HG03439 (cell line): ENCODE measurements at regions not wholly inside any gene's neighbourhood (a gene's known extent, or its start where the extent isn't known, plus 50 kb on each side); places are given as distances from the start of the nearest gene placed in this dataset.
A peak's percentile ranks its signal among the peaks of the same experiment; 100 is the strongest.

Experiments used
- ATAC-seq: cut with Tn5 transposase; IDR thresholded peaks from one replicate; pipeline ENCODE4 v1.9.1; 2021; ENCODE audit warnings: mild to moderate bottlenecking, moderate library complexity; ENCODE audit not compliant: unreplicated experiment

DNA sequence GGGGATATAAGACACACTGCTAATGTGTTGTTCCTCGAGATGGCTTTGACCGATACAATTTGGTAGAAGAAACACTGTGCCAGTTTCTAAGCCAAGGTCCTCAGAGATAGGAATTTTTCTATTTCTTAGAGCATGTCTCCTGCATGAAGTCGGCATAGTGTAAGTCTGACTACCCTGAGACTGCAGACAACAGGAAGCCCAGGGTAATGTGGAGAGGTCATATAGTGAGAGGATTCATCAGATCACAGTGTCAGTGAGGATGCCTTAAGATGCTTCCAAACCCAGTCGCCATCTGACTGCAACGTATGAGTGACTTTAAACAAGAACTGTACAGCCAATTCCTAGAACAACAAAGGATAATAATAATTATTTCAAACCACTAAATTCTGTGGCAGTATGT, 818.3 kb upstream of the GYPC start:
- no peak for ATAC-seq

DNA sequence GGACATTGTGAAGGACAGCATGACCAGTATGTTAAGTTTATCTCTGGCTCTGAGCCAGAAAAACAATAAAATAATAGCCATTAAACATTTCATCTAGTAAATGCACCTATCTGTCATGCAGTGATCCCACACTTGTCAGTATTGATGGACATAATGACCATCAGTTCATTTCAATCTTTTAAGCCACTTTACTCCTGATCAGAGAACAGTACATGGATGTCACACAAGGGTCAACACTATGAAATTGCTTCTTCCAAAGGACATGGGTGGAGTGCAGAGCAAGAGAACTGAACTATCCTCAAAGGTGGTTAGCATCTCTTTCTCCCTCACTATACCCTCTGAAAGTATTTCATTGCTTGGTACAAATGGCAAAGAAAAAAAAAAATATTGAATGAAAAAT, 816.0 kb upstream of the GYPC start:
- ATAC-seq: no peak

DNA sequence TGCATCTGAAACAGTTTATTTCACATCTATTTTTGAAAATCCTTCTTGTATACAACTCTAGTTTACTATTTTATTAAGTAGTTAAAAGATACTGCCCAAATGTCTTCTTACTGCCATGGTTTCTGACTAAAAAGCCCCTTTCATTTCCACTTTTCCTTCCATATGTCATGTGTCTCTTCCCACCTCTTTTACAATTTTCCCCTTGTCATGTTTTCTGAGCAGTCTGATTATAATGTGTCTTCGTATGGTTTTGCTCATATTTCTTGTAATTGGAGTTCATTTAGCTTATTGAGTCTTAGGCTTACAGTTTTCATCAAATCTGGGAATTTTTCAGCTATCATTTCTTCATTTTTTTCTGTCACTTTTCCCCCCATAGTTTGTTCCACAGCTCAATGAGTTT, 813.9 kb upstream of the GYPC start:
- ATAC-seq: no peak

DNA sequence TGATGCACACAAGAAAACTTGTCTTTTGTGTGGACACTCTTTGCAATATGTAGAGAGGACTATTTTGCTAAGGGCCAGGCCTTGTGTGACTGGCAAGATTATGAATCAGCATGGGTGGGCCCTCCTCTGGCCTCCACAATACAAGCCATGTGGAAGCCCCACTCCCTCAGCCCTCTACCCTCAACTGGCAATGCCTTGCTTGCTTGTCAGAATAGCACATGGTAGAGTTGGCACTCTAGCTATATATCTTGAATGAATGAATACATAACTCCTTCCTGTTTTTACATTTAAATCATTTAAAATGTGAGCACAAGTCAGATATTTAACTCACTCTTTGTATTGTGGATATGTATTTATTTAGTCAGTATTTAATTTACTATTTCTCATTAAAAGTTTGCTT, 805.4 kb upstream of the GYPC start:
- ATAC-seq: no peak

DNA sequence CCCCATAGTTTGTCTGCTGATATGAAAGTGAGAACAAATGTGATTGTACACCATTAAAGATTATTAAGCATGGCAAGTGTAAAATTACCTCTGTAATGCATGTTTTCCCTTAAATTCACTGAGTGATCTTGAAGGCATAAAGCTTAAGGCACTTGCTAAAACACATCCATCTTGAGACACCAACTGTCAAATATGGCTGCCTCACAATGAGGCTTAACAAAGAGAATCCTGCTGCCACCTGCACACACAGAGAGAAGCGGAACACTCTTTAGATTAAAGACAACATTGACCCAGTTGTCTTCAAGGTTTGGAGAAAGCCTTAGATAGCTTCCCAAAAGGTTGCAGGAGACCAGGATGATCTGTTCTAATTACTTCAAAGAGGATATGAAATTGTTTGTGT, 803.6 kb upstream of the GYPC start:
- ATAC-seq: no peak

DNA sequence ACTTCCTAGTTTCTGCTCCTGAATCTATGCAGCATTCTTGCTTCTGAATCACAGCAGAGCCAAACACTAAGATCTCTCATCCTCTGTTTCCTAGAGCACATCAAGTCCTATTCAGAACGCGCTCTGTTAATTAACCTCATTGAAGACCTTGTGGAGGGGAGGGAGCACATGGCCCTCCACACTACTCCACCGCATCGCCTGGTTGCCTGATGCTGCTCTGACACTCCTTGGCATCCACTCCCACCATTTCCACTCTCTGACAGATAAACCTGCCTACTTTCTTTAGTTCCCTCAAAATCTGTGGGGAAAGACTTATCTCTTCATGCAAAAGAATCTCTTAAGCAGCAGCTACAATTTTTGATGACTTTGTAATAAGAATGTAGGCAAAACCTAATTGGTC, 802.3 kb upstream of the GYPC start:
- no peak for ATAC-seq

DNA sequence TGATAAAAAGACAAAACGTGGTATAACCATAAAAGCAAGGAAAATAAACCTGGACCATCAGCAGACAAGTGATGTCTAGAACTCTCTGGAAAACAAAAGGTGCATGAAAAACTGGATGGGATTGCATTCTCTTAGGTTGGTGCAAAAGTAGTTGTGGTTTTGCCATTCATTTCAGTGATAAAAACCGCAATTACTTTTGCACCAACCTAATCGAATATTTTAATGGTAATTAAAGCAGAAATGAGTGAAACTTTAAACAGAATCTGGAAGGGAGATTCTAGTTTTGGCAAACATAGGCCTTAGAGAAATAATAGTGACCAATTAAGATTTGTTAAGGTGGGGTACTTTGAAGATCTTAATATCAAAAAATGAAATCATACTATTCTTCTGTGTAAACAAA, 800.8 kb upstream of the GYPC start:
- no peak for ATAC-seq

DNA sequence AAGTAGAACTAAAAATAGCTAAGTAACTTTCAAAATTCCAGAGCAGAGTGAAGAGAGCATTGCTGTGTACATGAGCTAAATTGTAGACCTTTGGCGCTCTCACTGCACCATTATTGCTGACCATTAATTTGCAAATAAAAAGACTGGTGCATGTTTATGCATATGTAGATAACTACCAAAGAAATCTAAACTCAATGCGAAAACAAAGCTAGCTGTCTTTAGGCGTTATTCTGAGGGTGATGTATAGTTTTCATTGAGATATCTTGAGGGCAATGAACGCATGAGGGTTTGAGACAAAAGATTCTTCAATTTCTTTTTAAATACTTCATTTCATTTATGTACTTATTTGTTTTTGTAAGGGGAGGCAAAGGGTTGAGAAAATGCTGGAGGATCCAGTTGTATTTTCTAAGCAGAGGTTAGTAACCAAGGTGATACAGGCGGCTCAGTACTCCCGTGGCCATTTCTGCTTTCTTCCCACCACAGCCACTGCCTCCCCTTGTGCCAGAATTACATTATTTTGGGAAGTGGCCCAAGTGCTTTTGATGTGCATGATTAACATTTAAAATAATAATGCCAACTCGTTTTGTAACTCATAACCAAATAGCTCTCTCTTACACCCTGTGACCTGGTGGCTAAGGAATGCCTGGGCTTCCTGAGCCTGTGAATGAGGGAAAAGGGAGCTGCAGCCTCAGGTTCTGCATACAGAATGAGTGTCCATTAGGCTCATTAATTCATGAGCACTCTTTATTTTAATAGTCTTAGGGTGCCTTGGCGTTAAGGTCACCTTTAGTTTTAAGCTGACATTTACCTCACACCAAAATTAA, 797.8 kb upstream of the GYPC start:
- no peak for ATAC-seq

DNA sequence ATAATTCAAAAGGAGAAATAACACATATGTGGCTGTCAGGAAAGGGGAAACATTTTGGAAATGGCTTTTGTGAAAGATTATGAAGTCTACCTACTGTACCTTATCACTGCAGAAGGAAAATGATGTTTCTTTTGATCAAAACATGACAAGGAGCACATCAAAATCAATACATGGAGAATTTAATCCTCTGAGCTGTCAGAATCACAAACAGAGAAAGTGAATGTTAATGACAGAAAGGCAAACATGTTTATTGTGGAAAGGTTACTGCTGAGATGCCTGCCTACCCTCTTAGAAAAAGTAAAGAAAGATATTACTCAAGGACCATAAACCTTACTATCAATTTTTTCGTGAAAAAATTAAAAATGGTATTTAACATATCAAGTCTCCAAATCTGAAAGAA, 794.5 kb upstream of the GYPC start:
- ATAC-seq: no peak

DNA sequence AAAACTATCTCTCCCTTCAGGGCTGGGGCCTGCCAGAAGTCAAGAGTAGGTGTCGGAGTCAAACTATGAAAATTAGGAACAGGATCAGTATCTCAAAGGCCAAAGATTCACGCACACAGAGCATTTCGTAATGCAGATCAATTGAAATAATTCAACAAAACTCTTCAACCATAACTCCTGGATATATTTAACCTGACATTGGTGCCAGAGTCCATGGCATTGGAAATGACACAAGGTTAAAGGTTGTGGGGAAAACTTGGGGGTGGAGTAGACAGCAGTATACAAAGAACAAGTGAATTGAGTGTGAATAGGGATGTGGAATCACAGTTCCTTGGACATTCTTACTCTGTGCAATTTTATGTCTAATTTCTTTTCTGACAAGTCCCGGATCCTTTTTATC, 788.0 kb upstream of the GYPC start:
- no peak for ATAC-seq

DNA sequence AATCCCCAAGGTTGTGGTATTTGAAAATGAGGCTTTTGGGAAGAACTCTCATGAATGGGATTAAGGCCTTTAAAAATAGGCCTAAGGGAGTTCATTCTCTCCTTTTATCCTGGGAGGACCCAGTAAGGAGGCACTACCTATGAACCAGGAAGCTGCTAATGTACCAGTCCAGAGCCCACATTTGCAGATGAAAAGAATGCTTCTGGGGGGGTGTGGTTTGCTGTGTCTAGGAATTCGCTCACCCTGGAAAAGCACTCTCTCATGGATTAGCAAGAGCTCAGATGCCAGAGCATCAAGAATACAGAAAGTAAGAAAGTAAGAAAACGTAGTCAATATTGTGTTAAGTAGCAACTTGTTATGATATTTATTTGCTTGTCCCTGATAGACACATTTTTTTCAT, 785.7 kb upstream of the GYPC start:
- no peak for ATAC-seq

DNA sequence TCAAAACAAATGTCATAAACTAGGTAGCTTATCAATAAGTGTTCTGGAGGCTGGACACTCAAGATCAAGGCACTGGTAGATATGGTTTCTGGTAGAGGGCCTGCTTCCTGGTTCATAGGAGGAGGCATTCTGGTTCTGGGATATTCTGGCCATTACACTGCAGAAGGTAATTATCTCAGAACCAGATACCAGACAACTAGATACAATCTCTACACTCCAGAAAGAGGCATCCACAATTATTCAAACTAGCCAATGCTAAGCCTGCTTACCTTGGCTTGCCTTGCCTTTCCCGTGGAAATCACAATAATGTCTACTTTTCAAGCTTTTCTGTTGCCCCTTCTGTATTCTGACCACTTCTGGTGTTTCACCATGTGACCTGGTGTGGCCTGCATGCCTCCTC, 785.2 kb upstream of the GYPC start:
- no peak for ATAC-seq

DNA sequence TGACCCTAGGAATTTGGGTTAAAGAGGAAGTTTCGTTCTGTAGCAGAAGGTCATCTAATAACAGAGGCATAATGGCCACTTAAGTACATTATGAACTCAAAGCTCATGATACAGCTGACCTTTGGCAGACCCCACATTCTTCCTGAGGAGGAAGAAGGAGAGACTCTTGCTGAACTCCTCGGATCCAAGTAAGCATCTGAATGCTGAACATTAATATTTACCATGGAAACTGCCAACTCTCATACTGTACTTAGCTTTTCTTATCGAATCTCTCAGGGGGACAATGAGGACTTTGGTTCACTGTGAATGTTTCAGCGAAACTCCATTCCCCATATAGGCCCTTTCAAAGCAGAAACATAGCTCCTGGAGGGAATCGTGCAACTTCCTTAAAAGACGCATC, 781.4 kb upstream of the GYPC start:
- no peak for ATAC-seq

DNA sequence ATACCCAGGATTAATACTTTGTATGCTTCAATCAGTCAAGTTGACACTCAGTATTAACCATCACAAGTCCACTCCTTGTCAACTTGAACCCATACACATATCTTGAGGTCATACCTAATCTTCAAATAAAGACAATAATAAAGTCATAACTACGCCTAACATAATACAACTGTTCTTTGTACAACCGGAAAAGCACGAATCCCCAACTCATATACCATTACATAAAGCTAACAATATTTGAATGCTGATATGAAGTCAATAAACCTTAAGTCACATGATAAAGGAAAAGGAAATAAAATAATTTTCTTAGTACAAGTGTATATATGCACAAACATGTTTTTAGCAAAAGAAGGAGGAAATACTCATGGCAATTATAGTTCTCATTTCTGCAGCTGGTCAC, 770.6 kb upstream of the GYPC start:
- ATAC-seq: no peak

DNA sequence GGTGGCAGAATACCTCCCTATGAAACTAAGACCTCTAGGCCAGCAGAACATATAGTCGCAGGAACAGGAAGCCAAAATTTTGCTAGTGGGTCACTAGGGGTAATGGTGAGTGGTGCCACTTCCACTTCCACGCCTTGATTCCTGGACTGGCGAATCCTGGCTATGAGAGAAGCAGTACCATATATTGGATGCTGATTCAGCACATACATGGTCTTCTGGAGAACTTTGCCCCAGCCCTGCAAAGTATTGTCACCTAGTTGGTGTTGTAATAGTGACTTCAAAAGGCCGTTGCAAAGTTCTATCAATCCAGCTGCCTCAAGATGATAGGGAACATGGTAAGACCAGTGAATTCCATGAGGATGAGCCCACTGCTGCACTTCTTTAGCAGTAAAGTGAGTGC, 769.8 kb upstream of the GYPC start:
- ATAC-seq: no peak

DNA sequence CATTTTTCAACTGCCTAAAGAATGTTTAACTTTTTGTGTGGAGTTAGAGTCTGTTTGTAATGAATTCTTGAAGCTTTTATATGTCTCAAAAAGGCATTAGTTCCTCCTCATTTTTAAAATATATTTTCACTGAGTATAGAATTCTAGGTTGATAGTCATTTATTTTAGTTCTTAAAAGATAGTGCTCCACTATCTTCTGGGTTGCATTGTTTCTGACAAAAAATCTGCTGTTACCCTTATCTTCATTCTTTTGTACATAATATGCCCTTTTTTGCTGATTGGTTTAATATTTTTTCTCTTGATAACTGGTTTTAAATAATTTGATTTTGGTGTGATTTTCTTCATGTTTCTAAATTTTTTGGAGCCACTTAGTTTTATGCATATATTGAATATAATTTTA, 754.7 kb upstream of the GYPC start:
- no peak for ATAC-seq

DNA sequence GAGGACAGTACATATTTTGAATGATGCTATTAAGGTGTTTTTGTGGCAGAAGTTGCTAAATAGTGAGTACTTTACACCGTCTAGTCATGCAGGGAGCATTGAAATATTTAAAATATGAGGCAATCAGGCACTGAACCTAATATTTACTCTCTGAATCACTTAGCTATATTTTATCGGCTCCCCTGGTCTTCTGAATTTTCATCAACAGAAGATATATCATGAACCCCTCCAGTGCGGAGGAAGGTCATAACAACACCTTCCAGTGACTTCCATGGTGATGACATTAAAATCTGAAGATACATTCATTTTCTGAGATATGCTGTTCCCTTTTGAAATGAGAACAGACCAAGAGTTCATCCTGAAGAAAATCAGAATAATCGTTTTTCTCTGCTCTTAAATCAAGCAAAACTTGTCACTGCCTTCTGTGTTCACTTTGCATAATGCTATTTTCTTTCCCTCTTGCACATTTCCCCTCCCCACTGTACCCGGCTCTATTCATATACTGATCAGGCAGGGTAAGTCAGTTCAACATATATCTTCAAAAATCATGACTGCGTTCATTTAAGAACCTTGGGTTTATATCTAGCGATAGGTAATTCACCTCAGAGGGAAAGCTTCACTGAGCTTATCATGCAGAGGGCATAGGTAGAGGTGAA, 729.9 kb upstream of the GYPC start:
- no peak for ATAC-seq

DNA sequence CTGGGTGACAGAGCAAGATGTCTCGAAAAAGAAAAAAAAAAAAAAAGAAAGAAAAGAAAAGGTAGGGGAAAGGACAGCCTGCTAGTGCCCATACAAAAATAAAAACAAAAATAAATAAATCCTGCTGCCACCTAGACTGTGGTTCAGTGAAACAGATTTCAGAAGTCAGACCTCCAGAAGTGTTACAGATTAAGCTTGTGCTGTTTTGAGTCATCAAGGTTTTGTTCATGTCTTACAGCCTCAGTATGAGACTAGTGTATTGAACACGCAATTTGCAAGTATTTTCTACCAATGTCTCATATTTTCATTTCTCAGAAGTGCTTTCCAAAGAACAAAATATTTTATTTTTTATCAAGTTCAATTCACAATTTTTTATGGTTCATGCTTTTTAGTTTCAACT, 720.4 kb upstream of the GYPC start:
- peak; percentile 70 for ATAC-seq

DNA sequence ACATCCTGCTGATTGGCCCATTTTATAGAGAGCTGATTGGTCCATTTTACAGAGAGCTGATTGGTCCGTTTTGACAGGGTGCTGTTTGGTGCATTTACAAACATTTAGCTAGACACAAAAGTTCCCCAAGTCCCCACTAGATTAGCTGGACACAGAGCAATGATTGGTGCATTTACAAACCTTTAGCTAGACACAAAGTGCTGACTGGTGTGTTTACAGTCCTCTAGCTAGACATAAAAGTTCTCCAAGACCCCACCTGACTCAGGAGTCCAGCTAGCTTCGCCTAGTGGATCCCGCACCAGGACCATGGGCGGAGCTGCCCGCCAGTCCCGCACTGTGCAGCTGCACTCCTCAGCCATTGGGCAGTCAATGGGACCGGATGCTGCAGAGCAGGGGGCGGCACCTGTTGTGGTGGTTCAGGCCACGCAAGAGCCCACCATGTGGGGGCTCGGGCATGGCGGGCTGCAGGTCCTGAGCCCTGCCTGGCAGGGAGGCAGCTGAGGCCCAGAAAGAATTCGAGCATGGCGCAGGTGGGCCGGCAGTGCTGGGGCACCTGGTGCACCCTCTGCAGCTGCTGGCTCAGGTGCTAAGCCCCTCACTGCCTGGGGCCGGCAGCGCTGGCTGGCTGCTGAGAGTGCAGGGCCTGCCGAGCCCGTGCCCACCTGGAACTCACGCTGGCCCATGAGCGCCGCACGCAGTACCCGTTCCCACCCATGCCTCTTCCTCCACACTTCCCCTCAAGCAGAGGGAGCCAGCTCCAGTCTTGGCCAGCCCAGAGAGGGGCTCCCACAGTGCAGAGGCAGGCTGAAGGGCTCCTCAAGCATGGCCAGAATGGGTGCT, 713.2 kb upstream of the GYPC start:
- ATAC-seq: no peak

DNA sequence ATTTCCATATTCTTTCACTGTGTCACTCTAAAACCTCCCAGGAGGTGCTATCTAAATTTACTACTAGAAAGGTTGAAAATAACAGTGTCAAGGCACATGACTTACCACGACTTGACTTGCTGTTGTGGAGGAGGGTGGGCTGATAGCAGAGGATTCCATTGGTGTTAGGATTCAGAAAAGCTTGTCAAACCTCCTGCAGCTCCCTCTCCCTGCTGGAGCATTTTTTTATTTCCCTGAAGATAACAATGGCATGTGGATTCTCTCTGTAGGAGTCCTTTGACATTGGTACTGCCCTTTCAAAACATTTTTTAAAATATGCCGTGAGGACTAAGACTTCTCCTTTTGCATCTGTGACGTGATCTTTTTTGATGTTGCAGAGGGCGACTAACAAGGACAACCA, 696.9 kb upstream of the GYPC start:
- ATAC-seq: no peak

DNA sequence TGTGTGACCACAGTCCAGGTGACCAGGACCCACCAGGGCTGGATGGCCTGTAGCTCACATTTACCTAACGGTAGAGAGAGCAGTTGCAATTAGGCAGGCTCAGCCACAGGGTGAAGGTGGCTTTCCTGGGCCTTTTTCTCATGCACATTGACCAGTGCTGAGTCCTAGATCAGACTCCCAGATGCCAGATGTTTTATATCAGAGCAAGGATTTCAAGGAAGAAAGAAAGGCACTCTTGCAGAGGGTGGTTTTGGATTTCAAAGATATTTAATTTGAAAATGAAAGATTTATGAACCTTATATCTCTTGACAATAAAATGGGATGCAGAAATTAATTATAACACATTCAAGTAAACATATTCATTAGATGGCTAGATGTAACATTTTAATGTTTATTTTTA, 694.2 kb upstream of the GYPC start:
- ATAC-seq: no peak

DNA sequence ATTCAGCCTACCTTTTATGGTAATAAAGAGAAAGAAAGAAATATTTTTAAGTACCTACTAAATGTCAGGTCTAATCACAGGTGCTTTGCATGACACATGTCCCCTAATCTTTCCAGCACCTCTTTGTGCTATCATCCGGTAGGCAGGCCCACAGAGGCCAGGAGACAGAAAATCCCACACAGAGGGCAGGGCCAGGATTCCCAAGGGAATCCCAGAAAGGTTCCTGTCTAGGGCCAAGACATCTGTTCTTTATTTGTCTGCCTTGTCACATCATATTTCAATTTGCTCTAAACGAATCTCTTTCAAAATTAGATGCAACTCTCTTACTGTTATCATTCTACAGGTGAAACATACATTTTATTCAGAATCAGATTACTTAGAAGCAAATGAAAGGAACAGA, 676.1 kb upstream of the GYPC start:
- ATAC-seq: no peak
